ENCODE measurements at regions not wholly inside any gene's neighbourhood (a gene's known extent, or its start where the extent isn't known, plus 50 kb on each side); places are given as distances from the start of the nearest gene placed in this dataset.

DNA sequence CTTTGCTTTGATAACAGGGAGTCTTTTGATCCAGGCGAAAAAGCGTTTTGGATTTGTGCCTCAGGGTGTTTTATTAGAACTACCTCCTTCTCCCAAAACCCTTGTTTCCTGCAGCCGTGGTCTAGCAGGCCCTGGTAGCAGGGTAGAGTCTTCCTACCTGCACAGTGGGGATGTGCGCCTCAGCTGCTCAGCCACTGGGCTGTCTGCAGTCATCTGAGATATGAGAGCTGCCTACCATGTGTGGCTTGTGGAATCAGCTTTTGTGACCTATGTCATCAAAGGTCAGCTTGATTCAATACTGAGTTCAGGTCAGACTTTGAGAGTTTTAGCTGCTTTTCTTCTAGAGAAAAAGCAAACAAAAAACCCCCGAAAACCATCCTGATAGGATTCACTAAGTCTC lies 279.5 kb downstream of the CLIC5 start:
- Histone ChIP-seq H4K20me1 (ENCODE audit: insufficient read depth) (no peaks in the 10 kb centered on the region), H3K9me3 (ENCODE audit: low read length) (no peaks in the 10 kb centered on the region), H3K27me3 (ENCODE audit: insufficient read depth, low read depth, low read length) (no peaks in the 10 kb centered on the region), H3K9me2 (ENCODE audit: insufficient read depth, low read length) (no peaks in the 10 kb centered on the region), H3K9ac (ENCODE audit: low read length) (no peak overlapping the region), H3K4me2 (ENCODE audit: low read length) (no peak overlapping the region), H3K4me3 (ENCODE audit: low read length) (no peak overlapping the region), H3K79me2 (replicated peaks; ENCODE audit: insufficient read depth, low read length) (no peaks in the 10 kb centered on the region), H3F3A (ENCODE audit: insufficient read depth, low read length, poor library complexity, severe bottlenecking) (no peaks in the 10 kb centered on the region), H3K27ac (ENCODE audit: low read length) (no peak overlapping the region), H3K36me3 (ENCODE audit: insufficient read depth, low read length) (no peaks in the 10 kb centered on the region), H2AFZ (ENCODE audit: low read depth, low read length) (no peak overlapping the region)
- TF ChIP-seq MXI1 (conservative IDR thresholded peaks at IDR 0.05; ENCODE audit: poor library complexity, severe bottlenecking) (no peak), EZH2 (IDR thresholded peaks at IDR 0.05; ENCODE audit: borderline replicate concordance, insufficient read depth, low read length, poor library complexity, severe bottlenecking) (no peak), SMC3 (conservative IDR thresholded peaks at IDR 0.05; ENCODE audit: poor library complexity) (no peak), RAD21 (conservative IDR thresholded peaks at IDR 0.05) (no peak), POLR2AphosphoS5 (IDR thresholded peaks at IDR 0.05) (no peak), EP300 (conservative IDR thresholded peaks at IDR 0.05; ENCODE audit: poor library complexity, severe bottlenecking) (no peak), TAF1 (IDR thresholded peaks at IDR 0.05; ENCODE audit: low read depth) (no peak)
- TF ChIP-seq, protein P1, sequence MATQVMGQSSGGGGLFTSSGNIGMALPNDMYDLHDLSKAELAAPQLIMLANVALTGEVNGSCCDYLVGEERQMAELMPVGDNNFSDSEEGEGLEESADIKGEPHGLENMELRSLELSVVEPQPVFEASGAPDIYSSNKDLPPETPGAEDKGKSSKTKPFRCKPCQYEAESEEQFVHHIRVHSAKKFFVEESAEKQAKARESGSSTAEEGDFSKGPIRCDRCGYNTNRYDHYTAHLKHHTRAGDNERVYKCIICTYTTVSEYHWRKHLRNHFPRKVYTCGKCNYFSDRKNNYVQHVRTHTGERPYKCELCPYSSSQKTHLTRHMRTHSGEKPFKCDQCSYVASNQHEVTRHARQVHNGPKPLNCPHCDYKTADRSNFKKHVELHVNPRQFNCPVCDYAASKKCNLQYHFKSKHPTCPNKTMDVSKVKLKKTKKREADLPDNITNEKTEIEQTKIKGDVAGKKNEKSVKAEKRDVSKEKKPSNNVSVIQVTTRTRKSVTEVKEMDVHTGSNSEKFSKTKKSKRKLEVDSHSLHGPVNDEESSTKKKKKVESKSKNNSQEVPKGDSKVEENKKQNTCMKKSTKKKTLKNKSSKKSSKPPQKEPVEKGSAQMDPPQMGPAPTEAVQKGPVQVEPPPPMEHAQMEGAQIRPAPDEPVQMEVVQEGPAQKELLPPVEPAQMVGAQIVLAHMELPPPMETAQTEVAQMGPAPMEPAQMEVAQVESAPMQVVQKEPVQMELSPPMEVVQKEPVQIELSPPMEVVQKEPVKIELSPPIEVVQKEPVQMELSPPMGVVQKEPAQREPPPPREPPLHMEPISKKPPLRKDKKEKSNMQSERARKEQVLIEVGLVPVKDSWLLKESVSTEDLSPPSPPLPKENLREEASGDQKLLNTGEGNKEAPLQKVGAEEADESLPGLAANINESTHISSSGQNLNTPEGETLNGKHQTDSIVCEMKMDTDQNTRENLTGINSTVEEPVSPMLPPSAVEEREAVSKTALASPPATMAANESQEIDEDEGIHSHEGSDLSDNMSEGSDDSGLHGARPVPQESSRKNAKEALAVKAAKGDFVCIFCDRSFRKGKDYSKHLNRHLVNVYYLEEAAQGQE (IDR thresholded peaks at IDR 0.05; ENCODE audit: borderline replicate concordance): no peak
- TF ChIP-seq, protein P2, sequence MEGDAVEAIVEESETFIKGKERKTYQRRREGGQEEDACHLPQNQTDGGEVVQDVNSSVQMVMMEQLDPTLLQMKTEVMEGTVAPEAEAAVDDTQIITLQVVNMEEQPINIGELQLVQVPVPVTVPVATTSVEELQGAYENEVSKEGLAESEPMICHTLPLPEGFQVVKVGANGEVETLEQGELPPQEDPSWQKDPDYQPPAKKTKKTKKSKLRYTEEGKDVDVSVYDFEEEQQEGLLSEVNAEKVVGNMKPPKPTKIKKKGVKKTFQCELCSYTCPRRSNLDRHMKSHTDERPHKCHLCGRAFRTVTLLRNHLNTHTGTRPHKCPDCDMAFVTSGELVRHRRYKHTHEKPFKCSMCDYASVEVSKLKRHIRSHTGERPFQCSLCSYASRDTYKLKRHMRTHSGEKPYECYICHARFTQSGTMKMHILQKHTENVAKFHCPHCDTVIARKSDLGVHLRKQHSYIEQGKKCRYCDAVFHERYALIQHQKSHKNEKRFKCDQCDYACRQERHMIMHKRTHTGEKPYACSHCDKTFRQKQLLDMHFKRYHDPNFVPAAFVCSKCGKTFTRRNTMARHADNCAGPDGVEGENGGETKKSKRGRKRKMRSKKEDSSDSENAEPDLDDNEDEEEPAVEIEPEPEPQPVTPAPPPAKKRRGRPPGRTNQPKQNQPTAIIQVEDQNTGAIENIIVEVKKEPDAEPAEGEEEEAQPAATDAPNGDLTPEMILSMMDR (IDR thresholded peaks at IDR 0.05; ENCODE audit: poor library complexity, severe bottlenecking): no peak

DNA sequence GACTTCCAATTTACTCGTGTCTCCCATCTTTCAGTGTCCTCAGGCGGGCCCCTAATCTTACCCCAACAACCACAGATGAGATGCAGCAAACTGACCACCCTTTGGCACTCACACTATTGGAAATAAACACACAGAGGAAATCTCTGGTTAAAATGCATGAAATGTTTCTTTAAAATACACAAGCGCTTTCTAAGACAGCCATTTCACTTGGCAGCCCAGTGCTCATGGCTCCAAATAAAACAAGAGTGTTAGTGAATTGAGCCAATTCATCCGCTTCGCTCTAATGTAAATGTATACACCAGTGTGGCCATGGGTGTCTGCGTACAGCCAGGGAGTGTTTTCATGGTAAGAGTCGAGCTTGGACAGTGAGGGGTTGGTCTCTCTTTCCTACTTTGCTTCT lies 282.9 kb downstream of the CLIC5 start:
- TF ChIP-seq, protein P2 (IDR thresholded peaks at IDR 0.05; ENCODE audit: poor library complexity, severe bottlenecking): no peak
- TF ChIP-seq SMC3 (conservative IDR thresholded peaks at IDR 0.05; ENCODE audit: poor library complexity) (no peak), RAD21 (conservative IDR thresholded peaks at IDR 0.05) (no peak), MXI1 (conservative IDR thresholded peaks at IDR 0.05; ENCODE audit: poor library complexity, severe bottlenecking) (no peak), TAF1 (IDR thresholded peaks at IDR 0.05; ENCODE audit: low read depth) (no peak), EP300 (conservative IDR thresholded peaks at IDR 0.05; ENCODE audit: poor library complexity, severe bottlenecking) (no peak)
- TF ChIP-seq, protein P1 (IDR thresholded peaks at IDR 0.05; ENCODE audit: borderline replicate concordance): no peak
- H2AFZ ChIP-seq (ENCODE audit: low read depth, low read length): no peak overlapping the region

More for the DNA sequence above, 282.9 kb downstream of the CLIC5 start:
- Histone ChIP-seq H3K27ac (ENCODE audit: low read length) (no peak overlapping the region), H3K9me3 (ENCODE audit: low read length) (no peaks in the 10 kb centered on the region), H3K27me3 (ENCODE audit: insufficient read depth, low read depth, low read length) (no peaks in the 10 kb centered on the region), H3K36me3 (ENCODE audit: insufficient read depth, low read length) (no peaks in the 10 kb centered on the region), H4K20me1 (ENCODE audit: insufficient read depth) (no peaks in the 10 kb centered on the region), H3K9me2 (ENCODE audit: insufficient read depth, low read length) (no peaks in the 10 kb centered on the region), H3K4me2 (ENCODE audit: low read length) (no peak overlapping the region), H3K79me2 (replicated peaks; ENCODE audit: insufficient read depth, low read length) (no peaks in the 10 kb centered on the region), H3K4me3 (ENCODE audit: low read length) (no peak overlapping the region), H3K9ac (ENCODE audit: low read length) (no peak overlapping the region), H3F3A (ENCODE audit: insufficient read depth, low read length, poor library complexity, severe bottlenecking) (no peaks in the 10 kb centered on the region)
